SK-N-SH treated with all-trans-retinoic acid at 6 μM for 48 hours (cell line): ENCODE measurements at regions not wholly inside any gene's neighbourhood (a gene's known extent, or its start where the extent isn't known, plus 50 kb on each side); places are given as distances from the start of the nearest gene placed in this dataset.

Experiments used
- ARNTL ChIP-seq: fragments of 450-650 bp; formaldehyde crosslinking; IDR thresholded peaks from 2 replicates; pipeline ENCODE4 v1.5.0; 2020; ENCODE audit warnings: low read depth, mild to moderate bottlenecking, moderate library complexity, borderline replicate concordance
- CSDC2 ChIP-seq: fragments of 250-450 bp; sonication (Bioruptor Pico); IDR thresholded peaks from 2 replicates; pipeline ENCODE4 v1.5.0; 2020; ENCODE audit warnings: mild to moderate bottlenecking, moderate library complexity
- ISL1 ChIP-seq: fragments of 250-450 bp; sonication (Bioruptor Pico); IDR thresholded peaks from 2 replicates; pipeline ENCODE4 v2.1.2; 2022; ENCODE audit warnings: mild to moderate bottlenecking, moderate library complexity
- RARB ChIP-seq: fragments of 250-450 bp; sonication (Bioruptor Pico); IDR thresholded peaks from 2 replicates; pipeline ENCODE4 v1.8.0; 2021; ENCODE audit warnings: mild to moderate bottlenecking, moderate library complexity
- SNAI2 ChIP-seq: fragments of 250-450 bp; sonication (Bioruptor Pico); IDR thresholded peaks from 2 replicates; pipeline ENCODE4 v1.5.0; 2020; ENCODE audit warnings: mild to moderate bottlenecking, moderate library complexity
- TOX ChIP-seq: fragments of 250-450 bp; sonication (Bioruptor Pico); IDR thresholded peaks from 2 replicates; pipeline ENCODE4 v1.8.0; 2021; ENCODE audit warnings: mild to moderate bottlenecking, moderate library complexity, borderline replicate concordance
- ZFP30 ChIP-seq: fragments of 450-650 bp; formaldehyde crosslinking; IDR thresholded peaks from 2 replicates; pipeline ENCODE4 v1.5.0; 2022; ENCODE audit warnings: mild to moderate bottlenecking, moderate library complexity
- ZNF565 ChIP-seq: fragments of 450-650 bp; formaldehyde crosslinking; conservative IDR thresholded peaks from 2 replicates; pipeline ENCODE4 v1.5.0; 2020; ENCODE audit warnings: low read depth, mild to moderate bottlenecking, moderate library complexity
- ZNF70 ChIP-seq: fragments of 450-650 bp; formaldehyde crosslinking; IDR thresholded peaks from 2 replicates; pipeline ENCODE4 v1.5.0; 2020; ENCODE audit warnings: mild to moderate bottlenecking, moderate library complexity
- ZNF8 ChIP-seq: fragments of 450-650 bp; formaldehyde crosslinking; IDR thresholded peaks from 2 replicates; pipeline ENCODE4 v1.5.0; 2020; ENCODE audit warnings: mild to moderate bottlenecking, moderate library complexity
- TF ChIP-seq, protein P1 (sequence below): fragments of 250-450 bp; sonication (Bioruptor Pico); IDR thresholded peaks from 2 replicates; pipeline ENCODE4 v1.5.1; 2021; ENCODE audit warnings: mild to moderate bottlenecking, moderate library complexity
- TF ChIP-seq, protein P2 (sequence below): fragments of 250-450 bp; sonication (Bioruptor Pico); IDR thresholded peaks from 2 replicates; pipeline ENCODE4 v1.8.0; 2020; ENCODE audit warnings: mild to moderate bottlenecking, moderate library complexity, borderline replicate concordance
- TF ChIP-seq, protein P3 (sequence below): fragments of 250-450 bp; sonication (Bioruptor Pico); IDR thresholded peaks from 2 replicates; pipeline ENCODE4 v1.5.0; 2020; ENCODE audit warnings: mild to moderate bottlenecking, moderate library complexity

DNA sequence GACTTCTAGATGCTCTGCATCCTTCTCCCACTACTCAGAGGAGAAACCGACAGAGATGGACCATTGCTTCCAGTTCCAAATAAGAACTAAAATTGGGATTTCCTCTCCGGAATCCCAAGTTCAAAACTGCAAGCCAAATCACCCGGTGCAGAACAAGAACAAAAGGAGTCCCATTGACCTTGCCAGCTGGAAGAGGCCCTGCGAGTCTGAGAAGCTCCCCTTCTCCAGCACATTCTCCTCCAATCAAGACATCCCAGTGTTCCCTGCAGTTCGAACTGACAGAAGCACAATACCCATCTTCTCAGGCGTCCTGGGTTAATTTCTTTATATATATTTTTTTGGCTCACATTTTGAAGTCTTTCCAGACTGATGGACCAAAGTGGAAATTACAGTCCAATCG lies 195.3 kb upstream of the MEIS1 start:
- no peak for TF ChIP-seq ZFP30
- TF ChIP-seq, protein P1, sequence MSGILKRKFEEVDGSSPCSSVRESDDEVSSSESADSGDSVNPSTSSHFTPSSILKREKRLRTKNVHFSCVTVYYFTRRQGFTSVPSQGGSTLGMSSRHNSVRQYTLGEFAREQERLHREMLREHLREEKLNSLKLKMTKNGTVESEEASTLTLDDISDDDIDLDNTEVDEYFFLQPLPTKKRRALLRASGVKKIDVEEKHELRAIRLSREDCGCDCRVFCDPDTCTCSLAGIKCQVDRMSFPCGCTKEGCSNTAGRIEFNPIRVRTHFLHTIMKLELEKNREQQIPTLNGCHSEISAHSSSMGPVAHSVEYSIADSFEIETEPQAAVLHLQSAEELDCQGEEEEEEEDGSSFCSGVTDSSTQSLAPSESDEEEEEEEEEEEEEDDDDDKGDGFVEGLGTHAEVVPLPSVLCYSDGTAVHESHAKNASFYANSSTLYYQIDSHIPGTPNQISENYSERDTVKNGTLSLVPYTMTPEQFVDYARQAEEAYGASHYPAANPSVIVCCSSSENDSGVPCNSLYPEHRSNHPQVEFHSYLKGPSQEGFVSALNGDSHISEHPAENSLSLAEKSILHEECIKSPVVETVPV (CRISPR knock-in tag): no peak
- TF ChIP-seq, protein P2, sequence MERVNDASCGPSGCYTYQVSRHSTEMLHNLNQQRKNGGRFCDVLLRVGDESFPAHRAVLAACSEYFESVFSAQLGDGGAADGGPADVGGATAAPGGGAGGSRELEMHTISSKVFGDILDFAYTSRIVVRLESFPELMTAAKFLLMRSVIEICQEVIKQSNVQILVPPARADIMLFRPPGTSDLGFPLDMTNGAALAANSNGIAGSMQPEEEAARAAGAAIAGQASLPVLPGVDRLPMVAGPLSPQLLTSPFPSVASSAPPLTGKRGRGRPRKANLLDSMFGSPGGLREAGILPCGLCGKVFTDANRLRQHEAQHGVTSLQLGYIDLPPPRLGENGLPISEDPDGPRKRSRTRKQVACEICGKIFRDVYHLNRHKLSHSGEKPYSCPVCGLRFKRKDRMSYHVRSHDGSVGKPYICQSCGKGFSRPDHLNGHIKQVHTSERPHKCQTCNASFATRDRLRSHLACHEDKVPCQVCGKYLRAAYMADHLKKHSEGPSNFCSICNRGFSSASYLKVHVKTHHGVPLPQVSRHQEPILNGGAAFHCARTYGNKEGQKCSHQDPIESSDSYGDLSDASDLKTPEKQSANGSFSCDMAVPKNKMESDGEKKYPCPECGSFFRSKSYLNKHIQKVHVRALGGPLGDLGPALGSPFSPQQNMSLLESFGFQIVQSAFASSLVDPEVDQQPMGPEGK (CRISPR knock-in tag): no peak
- TF ChIP-seq TOX (CRISPR knock-in tag): no peak
- no peak for TF ChIP-seq RARB (CRISPR knock-in tag)
- TF ChIP-seq, protein P3, sequence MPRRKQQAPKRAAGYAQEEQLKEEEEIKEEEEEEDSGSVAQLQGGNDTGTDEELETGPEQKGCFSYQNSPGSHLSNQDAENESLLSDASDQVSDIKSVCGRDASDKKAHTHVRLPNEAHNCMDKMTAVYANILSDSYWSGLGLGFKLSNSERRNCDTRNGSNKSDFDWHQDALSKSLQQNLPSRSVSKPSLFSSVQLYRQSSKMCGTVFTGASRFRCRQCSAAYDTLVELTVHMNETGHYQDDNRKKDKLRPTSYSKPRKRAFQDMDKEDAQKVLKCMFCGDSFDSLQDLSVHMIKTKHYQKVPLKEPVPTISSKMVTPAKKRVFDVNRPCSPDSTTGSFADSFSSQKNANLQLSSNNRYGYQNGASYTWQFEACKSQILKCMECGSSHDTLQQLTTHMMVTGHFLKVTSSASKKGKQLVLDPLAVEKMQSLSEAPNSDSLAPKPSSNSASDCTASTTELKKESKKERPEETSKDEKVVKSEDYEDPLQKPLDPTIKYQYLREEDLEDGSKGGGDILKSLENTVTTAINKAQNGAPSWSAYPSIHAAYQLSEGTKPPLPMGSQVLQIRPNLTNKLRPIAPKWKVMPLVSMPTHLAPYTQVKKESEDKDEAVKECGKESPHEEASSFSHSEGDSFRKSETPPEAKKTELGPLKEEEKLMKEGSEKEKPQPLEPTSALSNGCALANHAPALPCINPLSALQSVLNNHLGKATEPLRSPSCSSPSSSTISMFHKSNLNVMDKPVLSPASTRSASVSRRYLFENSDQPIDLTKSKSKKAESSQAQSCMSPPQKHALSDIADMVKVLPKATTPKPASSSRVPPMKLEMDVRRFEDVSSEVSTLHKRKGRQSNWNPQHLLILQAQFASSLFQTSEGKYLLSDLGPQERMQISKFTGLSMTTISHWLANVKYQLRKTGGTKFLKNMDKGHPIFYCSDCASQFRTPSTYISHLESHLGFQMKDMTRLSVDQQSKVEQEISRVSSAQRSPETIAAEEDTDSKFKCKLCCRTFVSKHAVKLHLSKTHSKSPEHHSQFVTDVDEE (CRISPR knock-in tag): no peak
- TF ChIP-seq ARNTL: no peak
- no peak for TF ChIP-seq ZNF70 (CRISPR knock-in tag)
- no peak for TF ChIP-seq CSDC2 (CRISPR knock-in tag)
- no peak for TF ChIP-seq ZNF565
- no peak for TF ChIP-seq ZNF8 (CRISPR knock-in tag)
- no peak for TF ChIP-seq SNAI2 (CRISPR knock-in tag)
- TF ChIP-seq ISL1: no peak
